ENCODE measurements at regions not wholly inside any gene's neighbourhood (a gene's known extent, or its start where the extent isn't known, plus 50 kb on each side); places are given as distances from the start of the nearest gene placed in this dataset.

GRCh38 chr5:7317751-7318150 lies 78.2 kb upstream of the ADCY2 start:
- TF ChIP-seq MAX (IDR thresholded peaks at IDR 0.05): no peak
- TF ChIP-seq POLR2A (IDR thresholded peaks at IDR 0.05; ENCODE audit: control extremely low read depth in 1 of 2, low read depth in 2 of 2, low read length in 2 of 2): no peak
- no peak for TF ChIP-seq CTCF (IDR thresholded peaks at IDR 0.05; ENCODE audit: control extremely low read depth in 1 of 3, insufficient read depth in 1 of 3, low read depth in 1 of 3, low read length in 3 of 3)
- no peak for TF ChIP-seq EP300 (IDR thresholded peaks at IDR 0.05; ENCODE audit: borderline replicate concordance in 1 of 2, low read depth in 2 of 2, low read length in 2 of 2)
- no peak for TF ChIP-seq POLR2AphosphoS5 (IDR thresholded peaks at IDR 0.05; ENCODE audit: low read depth, low read length)
- TF ChIP-seq RAD21 (IDR thresholded peaks at IDR 0.05 in 1 of 2, conservative IDR thresholded peaks at IDR 0.05 in 1 of 2; ENCODE audit: low read depth in 2 of 2, low read length in 2 of 2): no peak
- TF ChIP-seq BRCA1 (IDR thresholded peaks at IDR 0.05; ENCODE audit: low read depth, low read length): no peak
- no peak for TF ChIP-seq CBX5 (IDR thresholded peaks at IDR 0.05; ENCODE audit: low read depth, low read length)
- TF ChIP-seq RBBP5 (IDR thresholded peaks at IDR 0.05; ENCODE audit: borderline replicate concordance, low read depth, low read length): no peak
- no peak for TF ChIP-seq SP4 (IDR thresholded peaks at IDR 0.05; ENCODE audit: low read length)
- TF ChIP-seq SUZ12 (IDR thresholded peaks at IDR 0.05; ENCODE audit: low read length): no peak

Measured in H1 (cell line).